GM18907 (cell line): ENCODE measurements at regions not wholly inside any gene's neighbourhood (a gene's known extent, or its start where the extent isn't known, plus 50 kb on each side); places are given as distances from the start of the nearest gene placed in this dataset.

Experiments
- ATAC-seq: cut with Tn5 transposase; IDR thresholded peaks from one replicate; pipeline ENCODE4 v1.9.1; 2021; ENCODE audit warnings: mild to moderate bottlenecking, moderate library complexity; ENCODE audit not compliant: unreplicated experiment

- no peak for ATAC-seq
Observed at GRCh38 chr2:122993592-122993991, 1031.5 kb upstream of the CNTNAP5 start.

GRCh38 chr2:122999258-122999657, 1025.8 kb upstream of the CNTNAP5 start:
- no peak for ATAC-seq

- no peak for ATAC-seq
Observed at GRCh38 chr2:122999821-123000220, 1025.3 kb upstream of the CNTNAP5 start.

GRCh38 chr2:123002660-123003248, 1022.3 kb upstream of the CNTNAP5 start:
- no peak for ATAC-seq

- no peak for ATAC-seq
Observed at GRCh38 chr2:123015186-123015585, 1009.9 kb upstream of the CNTNAP5 start.

GRCh38 chr2:123035541-123035940, 989.5 kb upstream of the CNTNAP5 start:
- ATAC-seq: no peak

- no peak for ATAC-seq
Observed at GRCh38 chr2:123036300-123036699, 988.8 kb upstream of the CNTNAP5 start.

- ATAC-seq: no peak
Observed at GRCh38 chr2:123040506-123040905, 984.6 kb upstream of the CNTNAP5 start.

GRCh38 chr2:123043458-123043857, 981.6 kb upstream of the CNTNAP5 start:
- no peak for ATAC-seq

- no peak for ATAC-seq
Observed at GRCh38 chr2:123045713-123046112, 979.4 kb upstream of the CNTNAP5 start.

GRCh38 chr2:123047186-123047585, 977.9 kb upstream of the CNTNAP5 start:
- ATAC-seq: no peak

GRCh38 chr2:123051136-123051535, 974.0 kb upstream of the CNTNAP5 start:
- no peak for ATAC-seq

GRCh38 chr2:123061534-123061933, 963.6 kb upstream of the CNTNAP5 start:
- ATAC-seq: no peak

GRCh38 chr2:123073371-123073770, 951.7 kb upstream of the CNTNAP5 start:
- ATAC-seq: no peak

- ATAC-seq: no peak
Observed at GRCh38 chr2:123073956-123074355, 951.1 kb upstream of the CNTNAP5 start.

- ATAC-seq: no peak
Observed at GRCh38 chr2:123077101-123077500, 948.0 kb upstream of the CNTNAP5 start.

- no peak for ATAC-seq
Observed at GRCh38 chr2:123080331-123080730, 944.8 kb upstream of the CNTNAP5 start.

- no peak for ATAC-seq
Observed at GRCh38 chr2:123085484-123085883, 939.6 kb upstream of the CNTNAP5 start.

GRCh38 chr2:123086613-123087385, 938.3 kb upstream of the CNTNAP5 start:
- ATAC-seq: no peak

GRCh38 chr2:123091471-123091870, 933.6 kb upstream of the CNTNAP5 start:
- no peak for ATAC-seq

GRCh38 chr2:123093199-123093598, 931.9 kb upstream of the CNTNAP5 start:
- no peak for ATAC-seq

GRCh38 chr2:123095219-123095835, 929.8 kb upstream of the CNTNAP5 start:
- ATAC-seq: no peak
